SK-N-SH (cell line): ENCODE measurements at regions not wholly inside any gene's neighbourhood (a gene's known extent, or its start where the extent isn't known, plus 50 kb on each side); places are given as distances from the start of the nearest gene placed in this dataset.
A peak's percentile ranks its signal among the peaks of the same experiment; 100 is the strongest.

Experiments
- CTCF ChIA-PET: fragments of 300-600, 350-600 bp; formaldehyde crosslinking; extraction: SDS; loops from one replicate; lab custom pipeline; 2021; lab: Yijun Ruan, JAX
- POLR2A ChIA-PET: fragments of 350-600 bp; sonication (Branson Sonifier 250); formaldehyde crosslinking; extraction: SDS; loops from one replicate; lab custom pipeline; 2020; ENCODE audit warnings: antibody characterized with exemption, inconsistent platforms; lab: Yijun Ruan, JAX
- DNase-seq: peaks from one replicate; pipeline ENCODE4 v3.0.0; 2012
- H2AFZ ChIP-seq: fragments of 200-600 bp; sonication (generic); 2 replicates; pipeline ENCODE4 v1.8.1; 2016; ENCODE audit warnings: antibody characterized with exemption, mild to moderate bottlenecking, low read depth
- H3F3A ChIP-seq: fragments of 200-600 bp; sonication (generic); replicated peaks from 2 replicates; pipeline ENCODE3; 2016; ENCODE audit warnings: antibody characterized with exemption, mild to moderate bottlenecking; ENCODE audit not compliant: insufficient read depth
- H3K27ac ChIP-seq, 2 experiments: fragments of 200-500 bp in 1 of 2; fragments of 200-600 bp in 1 of 2; sonication (Bioruptor generic) in 1 of 2; sonication (generic), shearing (Covaris generic) in 1 of 2; 2 replicates each; pipeline versions ENCODE4 v1.5.1 to v1.6.1; 2014 to 2016; ENCODE audit warnings: low read depth in 2 of 2, inconsistent platforms in 1 of 2, low read length in 1 of 2, mild to moderate bottlenecking in 1 of 2, mixed read lengths in 1 of 2
- H3K27me3 ChIP-seq: fragments of 200-600 bp; sonication (generic), shearing (Covaris generic); 2 replicates; pipeline ENCODE4 v1.6.1; 2016; ENCODE audit warnings: mixed run types; ENCODE audit not compliant: insufficient read depth
- H3K36me3 ChIP-seq, 2 experiments: fragments of 200-500 bp in 1 of 2; fragments of 200-600 bp in 1 of 2; sonication (Bioruptor generic) in 1 of 2; sonication (generic) in 1 of 2; replicated peaks in 1 of 2; 2 replicates each; pipeline versions ENCODE3 to v1.5.1; 2014 to 2016; ENCODE audit warnings: low read length in 1 of 2, mild to moderate bottlenecking in 1 of 2; ENCODE audit not compliant: insufficient read depth in 2 of 2, control insufficient read depth in 1 of 2
- H3K4me1 ChIP-seq, 2 experiments: fragments of 200-500 bp in 1 of 2; fragments of 200-600 bp in 1 of 2; sonication (Bioruptor generic) in 1 of 2; sonication (generic), shearing (Covaris generic) in 1 of 2; 2 replicates each; pipeline versions ENCODE4 v1.5.1 to v1.6.1; 2014 to 2016; ENCODE audit warnings: low read depth in 1 of 2, low read length in 1 of 2, mixed run types in 1 of 2; ENCODE audit not compliant: insufficient read depth in 2 of 2, control insufficient read depth in 1 of 2
- H3K4me2 ChIP-seq: fragments of 200-600 bp; sonication (generic), shearing (Covaris generic); 2 replicates; pipeline ENCODE4 v1.6.1; 2017; ENCODE audit warnings: mixed run types
- H3K4me3 ChIP-seq, 2 experiments: fragments of 200-500 bp in 1 of 2; fragments of 200-600 bp in 1 of 2; sonication (Bioruptor generic) in 1 of 2; sonication (generic), shearing (Covaris generic) in 1 of 2; 2 replicates each; pipeline versions ENCODE4 v1.5.1 to v1.8.1; 2014 to 2016; ENCODE audit warnings: low read depth in 2 of 2, inconsistent platforms in 1 of 2, low read length in 1 of 2, mild to moderate bottlenecking in 1 of 2, mixed read lengths in 1 of 2, moderate library complexity in 1 of 2
- H3K79me2 ChIP-seq: fragments of 200-600 bp; sonication (generic); 2 replicates; pipeline ENCODE4 v1.8.1; 2017; ENCODE audit warnings: mild to moderate bottlenecking; ENCODE audit not compliant: insufficient read depth
- H3K9ac ChIP-seq: fragments of 200-600 bp; sonication (generic); 2 replicates; pipeline ENCODE4 v1.6.1; 2017; ENCODE audit warnings: mixed run types
- H3K9me2 ChIP-seq: fragments of 200-600 bp; sonication (generic); 2 replicates; pipeline ENCODE4 v1.6.1; 2017; ENCODE audit warnings: mixed run types
- H3K9me3 ChIP-seq: fragments of 200-600 bp; sonication (generic); 2 replicates; pipeline ENCODE4 v1.6.1; 2017; ENCODE audit warnings: mixed run types, mild to moderate bottlenecking, moderate library complexity
- H4K20me1 ChIP-seq: fragments of 200-600 bp; sonication (generic); 2 replicates; pipeline ENCODE4 v1.6.1; 2017; ENCODE audit warnings: mild to moderate bottlenecking, mixed run types; ENCODE audit not compliant: insufficient read depth
- ELF1 ChIP-seq: IDR thresholded peaks from 2 replicates; pipeline ENCODE4 v1.4.0; 2012
- EP300 ChIP-seq, 2 experiments: IDR thresholded peaks; 2 replicates each; pipeline versions ENCODE4 v1.4.0 to v1.6.1; 2012; ENCODE audit warnings: borderline replicate concordance in 1 of 2, low read depth in 1 of 2, low read length in 1 of 2
- EZH2phosphoT487 ChIP-seq: fragments of 200-600 bp; sonication (generic); IDR thresholded peaks from 2 replicates; pipeline ENCODE4 v1.6.1; 2017; ENCODE audit warnings: low read depth, mixed run types, mild to moderate bottlenecking, antibody characterized with exemption, moderate library complexity, borderline replicate concordance
- FOSL2 ChIP-seq: IDR thresholded peaks from 2 replicates; pipeline ENCODE4 v1.4.0; 2012; ENCODE audit warnings: low read depth, mild to moderate bottlenecking, moderate library complexity, borderline replicate concordance
- GATA2 ChIP-seq: sonication (generic); formaldehyde crosslinking; IDR thresholded peaks from 2 replicates; pipeline ENCODE4 v1.5.0; 2020; ENCODE audit warnings: mild to moderate bottlenecking, missing genetic modification reagents
- MAX ChIP-seq: IDR thresholded peaks from 2 replicates; pipeline ENCODE4 v1.4.0; 2012; ENCODE audit warnings: low read depth
- MEF2A ChIP-seq: IDR thresholded peaks from 2 replicates; pipeline ENCODE4 v1.4.0; 2012; ENCODE audit warnings: low read depth, borderline replicate concordance
- MXI1 ChIP-seq: IDR thresholded peaks from 2 replicates; pipeline ENCODE4 v1.6.1; 2012; ENCODE audit warnings: mild to moderate bottlenecking, low read depth, low read length, improper control_type of control experiment
- NFIC ChIP-seq: IDR thresholded peaks from 2 replicates; pipeline ENCODE4 v1.4.0; 2012; ENCODE audit warnings: borderline replicate concordance
- NRF1 ChIP-seq: IDR thresholded peaks from 2 replicates; pipeline ENCODE4 v1.6.1; 2012; ENCODE audit warnings: low read depth, mild to moderate bottlenecking, low read length
- PBX3 ChIP-seq: IDR thresholded peaks from 2 replicates; pipeline ENCODE4; 2012
- RCOR1 ChIP-seq: fragments of 150-350 bp; IDR thresholded peaks from 2 replicates; pipeline ENCODE4 v1.6.1; 2017; ENCODE audit warnings: antibody characterized with exemption, low read length
- REST ChIP-seq: IDR thresholded peaks from 2 replicates; pipeline ENCODE4 v1.6.1; 2012; ENCODE audit warnings: mild to moderate bottlenecking, low read depth, low read length, moderate library complexity
- TAF1 ChIP-seq: IDR thresholded peaks from 2 replicates; pipeline ENCODE4 v1.6.1; 2012; ENCODE audit warnings: low read depth, mild to moderate bottlenecking, low read length, moderate library complexity, borderline replicate concordance
- TEAD4 ChIP-seq: IDR thresholded peaks from 2 replicates; pipeline ENCODE4 v1.4.0; 2012; ENCODE audit warnings: mild to moderate bottlenecking, borderline replicate concordance; ENCODE audit not compliant: insufficient read depth
- USF1 ChIP-seq: IDR thresholded peaks from 2 replicates; pipeline ENCODE4 v1.4.0; 2012; ENCODE audit warnings: low read depth, borderline replicate concordance
- ZBTB33 ChIP-seq: IDR thresholded peaks from 2 replicates; pipeline ENCODE4 v1.4.0; 2012; ENCODE audit warnings: low read depth, borderline replicate concordance
- WGBS: methylation state at CpG from one replicate; pipeline ENCODE4 v1.1.6; 2017; ENCODE audit warnings: low lambda C conversion rate; 5-methylcytosine and 5-hydroxymethylcytosine counted together

GRCh38 chr7:68770649-68771048 lies 827.6 kb upstream of the AUTS2 start (continued):
- TF ChIP-seq ZBTB33: no peak
- TF ChIP-seq USF1: peak; percentile 42; the same call in 1 of the 2 replicates
- TF ChIP-seq ELF1: no peak
- TF ChIP-seq NRF1: no peak
- no peak for TF ChIP-seq REST
- TF ChIP-seq MXI1: peak; percentile 100
- TF ChIP-seq GATA2: peak; percentile 85
- TF ChIP-seq NFIC: peak; percentile 75
- no peak for TF ChIP-seq TAF1
- no peak for TF ChIP-seq FOSL2

GRCh38 chr7:68776326-68776725 lies 821.9 kb upstream of the AUTS2 start:
- no peaks in the 10 kb centered on the region for H3K9me3 ChIP-seq
- POLR2A ChIA-PET: no interaction called here
- no peak overlapping the region for H3K27ac ChIP-seq
- CTCF ChIA-PET: interaction anchor here (0.6 kb wide), 1 partner anchor 37 kb away, joined by 3 read pairs; no protein-coding TSS in a partner anchor
- H3F3A ChIP-seq: no peaks in the 10 kb centered on the region
- DNase-seq: no peak
- no peaks in the 10 kb centered on the region for H3K4me1 ChIP-seq
- no peak overlapping the region; the same call in 1 of the 2 replicates for H2AFZ ChIP-seq
- no peaks in the 10 kb centered on the region for H3K9me2 ChIP-seq
- no peak overlapping the region for H3K9ac ChIP-seq
- H3K79me2 ChIP-seq: no peaks in the 10 kb centered on the region
- H3K4me3 ChIP-seq: no peak overlapping the region
- H3K36me3 ChIP-seq: no peaks in the 10 kb centered on the region
- 69% methylated on average over 3 of the region's 3 CpGs for WGBS
- H3K27me3 ChIP-seq: no peaks in the 10 kb centered on the region
- H3K4me2 ChIP-seq: no peak overlapping the region
- H4K20me1 ChIP-seq: no peaks in the 10 kb centered on the region
- TF ChIP-seq EP300 (IDR thresholded peaks at IDR 0.05; ENCODE audit: borderline replicate concordance in 1 of 2, low read depth in 1 of 2, low read length in 1 of 2): no peak
- TF ChIP-seq REST: no peak
- no peak for TF ChIP-seq TEAD4
- no peak for TF ChIP-seq EZH2phosphoT487
- TF ChIP-seq PBX3: no peak
- no peak for TF ChIP-seq MXI1
- TF ChIP-seq MAX: no peak
- TF ChIP-seq USF1: no peak
- TF ChIP-seq NFIC: no peak
- TF ChIP-seq GATA2: no peak
- TF ChIP-seq MEF2A: no peak
- no peak for TF ChIP-seq RCOR1
- no peak for TF ChIP-seq ELF1
